Osteocyte (in vitro differentiated cells): ENCODE measurements at regions not wholly inside any gene's neighbourhood (a gene's known extent, or its start where the extent isn't known, plus 50 kb on each side); places are given as distances from the start of the nearest gene placed in this dataset.
"Not testable (repeated sequence)": the region's sequence is repeated elsewhere in the genome, so short reads cannot be mapped to it uniquely, and the experiment has no call there.

Source experiments
- DNase-seq: peaks from one replicate; pipeline ENCODE4 v3.0.0; 2021; ENCODE audit warnings: mixed read lengths; ENCODE audit not compliant: unreplicated experiment; ENCODE audit errors: extremely low spot score
- H3K27ac Mint-ChIP-seq: one replicate; pipeline ENCODE4 v1.8.0; 2021; ENCODE audit warnings: mild to moderate bottlenecking, mixed read lengths; ENCODE audit not compliant: unreplicated experiment
- H3K27me3 Mint-ChIP-seq: one replicate; pipeline ENCODE4 v1.8.0; 2021; ENCODE audit warnings: mixed read lengths; ENCODE audit not compliant: unreplicated experiment
- H3K36me3 Mint-ChIP-seq: one replicate; pipeline ENCODE4 v1.8.0; 2021; ENCODE audit warnings: mixed read lengths; ENCODE audit not compliant: unreplicated experiment
- H3K4me1 Mint-ChIP-seq: one replicate; pipeline ENCODE4 v1.8.0; 2021; ENCODE audit warnings: mixed read lengths; ENCODE audit not compliant: unreplicated experiment
- H3K4me3 Mint-ChIP-seq: one replicate; pipeline ENCODE4 v1.8.0; 2021; ENCODE audit warnings: mild to moderate bottlenecking, moderate library complexity, mixed read lengths; ENCODE audit not compliant: unreplicated experiment
- H3K9me3 Mint-ChIP-seq: one replicate; pipeline ENCODE4 v1.8.0; 2021; ENCODE audit warnings: mixed read lengths; ENCODE audit not compliant: unreplicated experiment
- CTCF ChIP-seq: fragments of 200-600 bp; sonication (generic); IDR thresholded peaks from 2 replicates; pipeline ENCODE4 v1.5.0; 2021; ENCODE audit warnings: antibody characterized with exemption, mild to moderate bottlenecking, moderate library complexity

- H3K4me1 Mint-ChIP-seq: peaks cover 4% of the 10 kb centered on the region
- H3K4me3 Mint-ChIP-seq: no peak overlapping the region
- no peak for TF ChIP-seq CTCF
These were observed 105.5 kb upstream of the SPAG17 start for GRCh38 chr1:118290571-118290970.

GRCh38 chr1:118290046-118290445 is 105.0 kb upstream of the SPAG17 start:
- no peaks in the 10 kb centered on the region for H3K9me3 Mint-ChIP-seq
- H3K4me3 Mint-ChIP-seq: no peak overlapping the region
- no peaks in the 10 kb centered on the region for H3K36me3 Mint-ChIP-seq
- no peak for TF ChIP-seq CTCF
- no peak overlapping the region for H3K27ac Mint-ChIP-seq
- DNase-seq: no peak
- H3K27me3 Mint-ChIP-seq: no peaks in the 10 kb centered on the region
- peaks cover 2% of the 10 kb centered on the region for H3K4me1 Mint-ChIP-seq

More at GRCh38 chr1:118290571-118290970, 105.5 kb upstream of the SPAG17 start:
- DNase-seq: no peak
- H3K27me3 Mint-ChIP-seq: no peaks in the 10 kb centered on the region
- no peaks in the 10 kb centered on the region for H3K9me3 Mint-ChIP-seq
- H3K27ac Mint-ChIP-seq: no peak overlapping the region
- H3K36me3 Mint-ChIP-seq: no peaks in the 10 kb centered on the region

- H3K4me3 Mint-ChIP-seq, H3K9me3 Mint-ChIP-seq, DNase-seq, H3K36me3 Mint-ChIP-seq, H3K27ac Mint-ChIP-seq, H3K4me1 Mint-ChIP-seq, H3K27me3 Mint-ChIP-seq: not testable (repeated sequence)
These were observed 95.6 kb upstream of the SPAG17 start for GRCh38 chr1:118280656-118281055.

GRCh38 chr1:118275472-118276115 is 90.6 kb upstream of the SPAG17 start:
- no peaks in the 10 kb centered on the region for H3K36me3 Mint-ChIP-seq
- no peak overlapping the region for H3K4me3 Mint-ChIP-seq

GRCh38 chr1:118272884-118273283 is 87.9 kb upstream of the SPAG17 start:
- no peak overlapping the region for H3K27ac Mint-ChIP-seq
- no peaks in the 10 kb centered on the region for H3K4me1 Mint-ChIP-seq
- no peak overlapping the region for H3K4me3 Mint-ChIP-seq
- TF ChIP-seq CTCF: no peak
- DNase-seq: no peak
- H3K36me3 Mint-ChIP-seq: no peaks in the 10 kb centered on the region
- H3K9me3 Mint-ChIP-seq: peaks cover 5% of the 10 kb centered on the region
- H3K27me3 Mint-ChIP-seq: peaks cover 13% of the 10 kb centered on the region

More at GRCh38 chr1:118275472-118276115, 90.6 kb upstream of the SPAG17 start:
- peaks cover 10% of the 10 kb centered on the region for H3K27me3 Mint-ChIP-seq
- TF ChIP-seq CTCF: no peak
- DNase-seq: no peak
- no peaks in the 10 kb centered on the region for H3K4me1 Mint-ChIP-seq
- H3K9me3 Mint-ChIP-seq: peaks cover 5% of the 10 kb centered on the region
- no peak overlapping the region for H3K27ac Mint-ChIP-seq

- TF ChIP-seq CTCF: no peak
- H3K4me1 Mint-ChIP-seq: no peaks in the 10 kb centered on the region
- peaks cover 13% of the 10 kb centered on the region for H3K27me3 Mint-ChIP-seq
- no peak overlapping the region for H3K27ac Mint-ChIP-seq
- H3K4me3 Mint-ChIP-seq: no peak overlapping the region
- no peak for DNase-seq
- H3K9me3 Mint-ChIP-seq: peaks cover 2% of the 10 kb centered on the region
- H3K36me3 Mint-ChIP-seq: no peaks in the 10 kb centered on the region
These were observed 86.9 kb upstream of the SPAG17 start for GRCh38 chr1:118271883-118272282.
